AG20443 (cell line): ENCODE measurements at regions not wholly inside any gene's neighbourhood (a gene's known extent, or its start where the extent isn't known, plus 50 kb on each side); places are given as distances from the start of the nearest gene placed in this dataset.
A peak's percentile ranks its signal among the peaks of the same experiment; 100 is the strongest.
"Not testable (repeated sequence)": the region's sequence is repeated elsewhere in the genome, so short reads cannot be mapped to it uniquely, and the experiment has no call there.

Source experiments
- DNase-seq: peaks from one replicate; pipeline ENCODE4 v3.0.0; 2012; ENCODE audit warnings: low spot score, mixed read lengths

GRCh38 chr7:116373229-116373628 lies 126.3 kb upstream of the CAV2 start:
- not testable (repeated sequence) for DNase-seq

GRCh38 chr7:116377721-116378120 lies 121.8 kb upstream of the CAV2 start:
- no peak for DNase-seq

- DNase-seq: peak; percentile 66
Observed at GRCh38 chr7:116380025-116380424, 119.5 kb upstream of the CAV2 start.

GRCh38 chr7:116382375-116382774 lies 117.2 kb upstream of the CAV2 start:
- DNase-seq: no peak

GRCh38 chr7:116384936-116385635 lies 114.5 kb upstream of the CAV2 start:
- peak; percentile 16 for DNase-seq

GRCh38 chr7:116386674-116387073 lies 112.9 kb upstream of the CAV2 start:
- DNase-seq: no peak

GRCh38 chr7:116390363-116390762 lies 109.2 kb upstream of the CAV2 start:
- no peak for DNase-seq

- no peak for DNase-seq
Observed at GRCh38 chr7:116392806-116393205, 106.7 kb upstream of the CAV2 start.

- DNase-seq: no peak
Observed at GRCh38 chr7:116393654-116394053, 105.9 kb upstream of the CAV2 start.

- DNase-seq: no peak
Observed at GRCh38 chr7:116394106-116394505, 105.4 kb upstream of the CAV2 start.

- DNase-seq: peak; percentile 88
Observed at GRCh38 chr7:116395141-116395791, 104.3 kb upstream of the CAV2 start.

- no peak for DNase-seq
Observed at GRCh38 chr7:116398672-116399071, 100.9 kb upstream of the CAV2 start.

- DNase-seq: peak; percentile 26
Observed at GRCh38 chr7:116399819-116400218, 99.7 kb upstream of the CAV2 start.

- DNase-seq: no peak
Observed at GRCh38 chr7:116400522-116400921, 99.0 kb upstream of the CAV2 start.

- no peak for DNase-seq
Observed at GRCh38 chr7:116401711-116402110, 97.8 kb upstream of the CAV2 start.

- peak; percentile 34 for DNase-seq
Observed at GRCh38 chr7:116403265-116403664, 96.3 kb upstream of the CAV2 start.

GRCh38 chr7:116404389-116404788 lies 95.1 kb upstream of the CAV2 start:
- no peak for DNase-seq

GRCh38 chr7:116405810-116406209 lies 93.7 kb upstream of the CAV2 start:
- DNase-seq: no peak

- no peak for DNase-seq
Observed at GRCh38 chr7:116407165-116407564, 92.4 kb upstream of the CAV2 start.

GRCh38 chr7:116408166-116408565 lies 91.4 kb upstream of the CAV2 start:
- no peak for DNase-seq

GRCh38 chr7:116408831-116409453 lies 90.6 kb upstream of the CAV2 start:
- not testable (repeated sequence) for DNase-seq

- DNase-seq: not testable (repeated sequence)
Observed at GRCh38 chr7:116410694-116411093, 88.8 kb upstream of the CAV2 start.

- DNase-seq: no peak
Observed at GRCh38 chr7:116417593-116418345, 81.8 kb upstream of the CAV2 start.
